NCI-H128 (cell line): ENCODE measurements at regions not wholly inside any gene's neighbourhood (a gene's known extent, or its start where the extent isn't known, plus 50 kb on each side); places are given as distances from the start of the nearest gene placed in this dataset.
"Not testable (repeated sequence)": the region's sequence is repeated elsewhere in the genome, so short reads cannot be mapped to it uniquely, and the experiment has no call there.

Experiments
- DNase-seq: peaks from one replicate; lab custom pipeline; 2025; ENCODE audit not compliant: unreplicated experiment; lab: John Stamatoyannopoulos, UW

DNA sequence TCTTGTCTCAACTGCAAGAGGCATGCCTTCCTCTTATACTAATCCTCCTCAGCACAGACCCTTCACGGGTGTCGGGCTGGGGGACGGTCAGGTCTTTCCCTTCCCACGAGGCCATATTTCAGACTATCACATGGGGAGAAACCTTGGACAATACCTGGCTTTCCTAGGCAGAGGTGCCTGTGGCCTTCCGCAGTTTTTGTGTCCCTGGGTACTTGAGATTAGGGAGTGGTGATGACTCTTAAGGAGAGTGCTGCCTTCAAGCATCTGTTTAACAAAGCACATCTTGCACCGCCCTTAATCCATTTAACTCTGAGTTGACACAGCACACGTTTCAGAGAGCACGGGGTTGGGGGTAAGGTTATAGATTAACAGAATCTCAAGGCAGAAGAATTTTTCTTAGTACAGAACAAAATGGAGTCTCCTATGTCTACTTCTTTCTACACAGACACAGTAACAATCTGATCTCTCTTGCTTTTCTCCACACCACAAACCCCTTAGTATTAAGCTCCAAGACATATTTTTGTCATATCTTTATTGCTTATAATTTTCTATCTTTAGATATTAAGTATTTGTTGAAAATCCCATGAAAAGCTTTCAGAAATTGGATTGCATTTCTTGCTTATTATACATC is 72.8 kb upstream of the LPCAT1 start:
- DNase-seq = not testable (repeated sequence)

DNA sequence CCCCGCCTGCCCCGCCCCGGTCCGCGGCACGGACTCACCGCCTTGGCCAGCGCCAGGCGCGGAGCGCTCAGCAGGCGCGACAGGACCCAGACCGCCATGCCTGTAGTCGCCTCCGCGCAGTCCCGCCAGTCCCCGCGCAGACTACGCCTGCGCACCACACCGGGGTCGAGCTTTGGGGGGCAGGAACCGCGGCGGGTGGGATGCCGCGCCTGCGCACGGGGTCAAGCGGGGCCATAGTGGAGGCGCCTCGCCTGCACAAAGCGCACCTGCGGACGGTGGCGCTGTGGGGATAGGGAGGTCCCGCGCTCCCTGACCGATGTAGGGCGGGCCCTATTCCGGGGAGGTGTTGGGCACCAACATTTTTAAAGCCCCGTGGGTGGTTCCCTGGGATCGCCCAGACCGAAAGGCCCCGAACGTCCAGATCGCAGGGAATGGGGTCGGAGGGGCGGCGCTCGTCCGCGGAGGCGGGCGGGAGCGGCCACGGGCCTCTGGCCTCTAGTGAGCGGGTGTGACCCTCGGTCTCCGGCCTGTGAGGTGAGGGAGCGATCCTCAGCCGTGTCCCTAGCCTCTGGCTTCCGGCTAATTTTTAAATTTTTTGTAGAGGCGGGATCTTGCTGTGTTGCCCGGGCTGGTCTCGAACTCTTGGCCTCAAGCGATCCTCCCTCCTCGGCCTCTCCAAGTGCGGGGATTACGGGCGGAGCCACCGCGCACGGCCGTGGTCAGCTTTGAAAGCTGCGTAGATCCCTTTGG is 70.8 kb upstream of the LPCAT1 start:
- DNase-seq = peak; percentile 86

DNA sequence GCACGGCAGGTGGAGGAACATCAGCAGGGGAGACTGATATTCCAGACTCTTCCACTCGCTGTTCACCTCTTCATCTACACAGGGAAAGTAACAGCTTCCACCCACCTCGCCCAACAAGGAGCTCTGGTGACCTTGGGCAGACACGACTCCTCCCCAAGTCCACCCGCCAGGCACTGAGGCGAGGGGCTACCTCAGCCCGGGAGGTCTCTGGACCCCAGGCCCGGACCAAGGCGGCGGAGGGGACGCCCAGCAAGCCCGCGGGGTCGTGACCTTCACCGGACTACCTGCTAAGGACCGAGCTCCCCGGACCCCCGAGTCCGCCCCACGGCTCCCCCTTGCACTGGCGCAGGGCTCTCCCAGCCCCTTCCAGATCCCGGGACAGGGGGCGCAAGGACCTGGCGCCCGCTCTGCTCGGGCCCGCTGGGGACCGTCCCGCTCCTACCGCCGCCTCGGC is 70.2 kb upstream of the LPCAT1 start:
- no peak for DNase-seq

DNA sequence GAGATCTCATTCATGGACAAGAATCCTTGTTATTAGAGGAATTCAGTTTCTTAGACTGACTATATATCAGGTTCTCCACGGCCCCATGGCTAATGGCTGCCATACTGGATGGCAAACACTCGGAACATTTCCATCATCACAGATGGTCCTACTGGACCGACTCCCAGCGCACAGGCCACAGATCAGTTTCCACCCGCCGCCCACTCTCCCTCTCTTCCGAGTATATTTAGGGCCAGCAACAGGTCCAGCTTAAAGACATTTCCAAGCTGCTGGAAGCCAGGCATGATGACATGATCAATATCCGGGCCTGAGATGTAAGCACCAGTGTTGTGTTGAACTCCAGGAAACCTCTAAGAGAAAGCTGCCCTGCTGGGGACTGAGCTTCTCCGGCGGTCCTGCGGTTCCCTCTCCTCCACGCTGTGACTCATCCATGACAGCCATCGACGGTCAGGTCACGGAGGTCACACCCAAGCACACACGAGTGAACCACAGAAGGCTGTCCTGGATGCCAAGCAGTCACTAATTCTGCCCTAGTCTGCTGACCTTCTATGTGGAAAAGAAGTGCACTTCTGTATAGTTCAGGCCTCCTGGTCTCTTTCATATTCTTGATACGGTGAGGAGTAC is 64.4 kb upstream of the LPCAT1 start:
- DNase-seq = not testable (repeated sequence)

DNA sequence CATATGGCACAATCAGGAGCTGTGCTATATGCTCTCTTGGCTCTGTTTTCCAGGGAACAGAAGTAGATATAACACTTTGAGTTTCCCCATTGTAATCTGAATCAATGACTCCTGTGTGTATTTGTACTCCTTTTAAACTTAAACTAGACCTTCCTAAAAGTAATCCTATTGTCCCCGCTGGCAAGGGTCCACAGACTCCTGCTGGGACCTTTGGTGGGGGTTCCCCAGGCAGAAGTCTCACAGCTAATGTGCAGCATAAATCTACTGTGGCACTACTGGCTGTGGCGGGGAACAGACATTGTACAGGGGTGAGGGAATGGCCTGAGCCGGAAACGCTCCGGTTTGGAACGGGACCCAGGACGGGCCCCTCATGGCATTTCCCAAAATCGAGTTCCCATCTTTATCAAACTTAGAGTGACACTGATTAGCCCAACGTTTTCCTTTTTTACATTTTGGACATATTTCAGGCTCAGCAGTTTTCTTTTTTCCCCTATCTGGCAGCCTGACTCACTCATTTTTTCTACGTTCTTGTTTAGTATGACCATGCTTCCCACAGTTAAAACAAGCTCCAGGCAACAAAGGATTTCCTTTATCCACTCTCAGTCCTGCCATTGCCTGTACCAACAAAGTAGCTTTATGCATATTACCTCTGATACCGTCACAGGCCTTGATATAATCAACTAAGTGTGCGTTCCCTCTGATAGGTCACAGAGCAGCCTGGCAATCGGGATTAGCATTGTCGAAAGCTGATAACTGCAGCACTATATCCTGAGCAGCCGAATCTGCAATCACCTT is 59.5 kb upstream of the LPCAT1 start:
- not testable (repeated sequence) for DNase-seq

DNA sequence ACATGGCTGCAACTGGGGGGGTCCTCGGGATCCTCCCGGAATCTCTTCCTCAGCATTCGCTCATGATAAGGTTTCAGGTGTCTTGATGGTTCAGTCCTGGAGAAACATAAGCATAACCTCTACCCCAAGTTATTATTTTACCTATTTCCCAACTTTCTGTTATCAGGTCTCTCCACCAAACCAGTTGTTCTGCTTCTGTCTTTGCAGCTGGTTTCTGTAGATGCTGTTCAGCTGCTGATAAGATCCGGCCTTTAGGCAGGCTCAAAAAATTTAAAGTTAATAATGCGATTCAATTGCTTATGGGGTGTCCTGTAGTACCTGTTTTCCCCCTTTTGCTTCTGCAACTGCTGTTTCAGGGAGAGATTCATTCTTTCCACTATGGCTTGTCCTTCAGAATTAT is 55.6 kb upstream of the LPCAT1 start:
- DNase-seq = not testable (repeated sequence)

DNA sequence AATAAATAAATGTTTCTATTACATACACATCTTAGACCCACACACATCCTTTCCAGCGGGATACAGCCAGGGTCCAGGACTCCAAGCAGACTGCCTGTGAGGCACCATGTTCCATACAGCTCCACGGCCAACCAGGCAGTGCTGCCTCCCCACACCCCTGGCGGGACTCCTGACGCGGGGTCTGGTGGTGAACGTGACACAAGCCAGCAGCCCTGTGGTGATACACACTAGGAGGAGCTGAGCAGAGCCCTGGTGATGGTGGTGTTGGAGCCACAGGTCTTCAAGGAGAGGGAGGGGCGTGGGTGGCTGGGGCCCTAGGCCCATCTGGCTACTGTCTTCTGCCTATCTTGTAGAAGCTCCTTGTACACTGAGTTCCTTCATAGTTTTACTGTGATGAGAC is 53.1 kb upstream of the LPCAT1 start:
- DNase-seq = not testable (repeated sequence)

DNA sequence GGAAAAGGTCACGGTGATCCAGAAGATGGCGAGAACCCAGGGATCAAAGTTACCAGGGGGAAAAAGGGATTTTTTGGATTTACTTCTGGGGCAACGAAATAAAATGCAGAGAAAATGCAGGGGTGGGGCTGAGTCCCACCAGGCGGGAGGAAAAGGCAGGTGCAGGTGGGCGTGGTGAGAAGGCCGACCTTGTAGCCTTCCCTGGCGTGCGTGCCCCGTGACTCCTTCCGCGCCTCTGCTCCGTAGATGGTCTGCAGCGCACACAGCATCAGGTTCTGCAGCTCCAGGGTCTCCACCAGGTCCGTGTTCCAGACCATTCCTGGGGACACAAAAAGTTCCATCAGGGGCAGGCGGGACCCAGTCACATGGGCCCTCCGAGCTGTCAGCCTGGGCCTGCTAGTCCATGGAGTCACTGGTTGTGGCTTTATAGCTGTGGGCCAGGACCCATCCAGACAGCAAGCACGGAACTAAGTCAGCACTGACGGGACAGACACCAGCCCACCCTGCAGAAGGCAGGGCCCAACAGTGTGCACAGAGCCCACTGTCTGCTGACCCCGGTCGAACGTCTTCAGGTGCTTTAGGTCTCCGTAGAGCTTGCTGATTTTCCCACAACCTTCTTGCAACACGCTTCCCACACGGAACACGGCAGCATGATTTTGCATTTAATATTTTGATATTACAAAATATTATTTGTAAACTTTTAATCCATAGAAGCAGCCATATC is 52.4 kb upstream of the LPCAT1 start:
- not testable (repeated sequence) for DNase-seq

DNA sequence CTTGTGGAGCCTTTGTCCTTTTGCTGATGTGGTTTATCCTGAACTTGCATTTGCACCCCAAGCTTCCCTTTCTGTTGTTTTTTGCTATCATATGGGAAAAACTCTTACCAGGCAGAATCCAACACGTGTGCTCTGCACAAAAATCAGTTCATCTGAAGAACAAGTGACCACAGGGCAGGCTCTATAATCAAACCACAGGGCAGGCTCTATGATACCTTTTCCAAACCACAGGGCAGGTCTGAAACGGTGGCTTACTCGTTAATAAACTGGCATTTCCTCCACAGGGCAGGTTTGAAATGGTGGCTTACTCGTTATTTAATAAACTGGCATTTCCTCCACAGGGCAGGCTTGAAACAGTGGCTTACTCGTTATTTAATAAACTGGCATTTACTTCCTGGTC is 51.7 kb upstream of the LPCAT1 start:
- DNase-seq = not testable (repeated sequence)

DNA sequence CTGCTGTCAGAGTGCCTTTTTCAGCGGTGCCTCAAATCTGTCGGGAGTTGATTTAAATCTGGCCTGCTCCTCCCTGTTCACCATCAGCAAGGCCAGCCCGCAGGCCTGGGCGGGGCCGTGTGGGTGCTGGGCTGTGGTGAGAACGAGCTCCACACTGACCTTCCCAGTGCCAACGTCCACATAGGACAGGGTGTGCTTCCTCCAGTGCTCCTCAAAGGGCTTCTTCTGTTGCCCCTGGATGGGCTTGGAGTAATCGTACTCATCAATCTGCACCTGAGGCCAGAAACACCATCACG is 50.2 kb upstream of the LPCAT1 start:
- DNase-seq = not testable (repeated sequence)

DNA sequence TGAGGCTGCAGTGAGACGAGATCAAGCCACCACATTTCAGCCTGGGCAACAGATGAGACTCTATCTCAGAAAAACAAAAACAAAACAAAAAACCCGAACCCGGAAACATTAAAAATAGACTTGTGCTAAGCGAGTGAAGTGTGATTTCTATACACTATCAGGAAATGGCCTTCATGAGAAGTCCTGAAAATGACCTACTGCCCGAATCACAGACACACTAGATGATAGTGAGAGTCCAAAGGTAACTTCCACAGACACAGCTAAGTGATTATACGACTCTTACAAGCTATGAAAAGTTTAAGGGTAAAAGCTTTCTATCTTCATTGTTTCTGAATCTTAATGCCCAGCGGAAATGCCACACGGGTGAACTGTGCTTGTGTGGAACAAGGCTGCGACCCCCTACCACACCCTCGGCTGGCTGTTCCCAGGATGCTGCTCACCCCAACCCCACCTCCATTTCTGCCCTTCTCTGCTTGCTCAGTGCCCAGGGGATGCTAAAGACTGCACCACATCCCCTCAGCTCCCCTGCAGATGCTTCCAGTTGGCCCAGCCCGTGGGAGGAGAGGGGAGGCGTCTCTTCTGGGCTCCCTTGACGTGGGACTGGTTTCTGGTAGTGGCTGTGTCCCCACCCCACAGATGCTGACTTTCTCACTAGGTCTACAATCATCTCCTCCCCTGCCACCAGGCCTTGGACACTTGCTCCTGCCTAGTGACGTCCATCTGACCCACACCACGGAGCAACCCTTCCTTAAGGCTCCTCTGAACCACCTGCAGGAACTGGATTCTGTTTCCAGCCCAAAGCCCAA is 49.7 kb upstream of the LPCAT1 start:
- DNase-seq = not testable (repeated sequence)
